ENCODE measurements at regions not wholly inside any gene's neighbourhood (a gene's known extent, or its start where the extent isn't known, plus 50 kb on each side); places are given as distances from the start of the nearest gene placed in this dataset.

DNA sequence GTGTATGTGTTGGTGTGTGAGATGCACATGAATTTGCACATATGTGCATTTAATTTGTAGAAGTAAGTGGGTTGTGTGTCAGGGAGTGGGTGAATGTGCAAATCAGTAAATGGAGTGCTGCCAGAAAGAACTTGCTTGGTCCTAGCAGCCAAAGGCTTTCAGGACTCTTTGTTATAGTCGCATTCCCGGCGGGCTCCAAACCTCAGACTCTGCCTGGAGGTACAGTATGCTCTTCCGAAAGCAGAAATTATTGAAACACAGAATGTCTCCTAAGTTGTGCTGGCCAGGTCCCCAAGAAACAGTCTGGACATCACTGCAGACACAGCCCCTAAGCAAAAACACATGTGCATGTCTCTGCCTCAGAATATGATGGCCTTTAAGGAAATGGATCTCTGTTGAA is 232.4 kb downstream of the INSIG2 start:
- Histone ChIP-seq H3K9ac (ENCODE audit: low read length) (no peak overlapping the region), H3K27me3 (ENCODE audit: insufficient read depth, low read length, poor library complexity) (no peaks in the 10 kb centered on the region), H4K5ac (ENCODE audit: low read length) (no peak overlapping the region), H3K4me1 (ENCODE audit: control insufficient read depth, low read depth, low read length) (peaks cover 10% of the 10 kb centered on the region), H3K4me2 (ENCODE audit: low read length) (no peak overlapping the region), H3K23ac (ENCODE audit: low read length) (no peak overlapping the region), H4K8ac (ENCODE audit: low read depth, low read length) (no peak overlapping the region), H3K4me3 (ENCODE audit: low read length) (no peak overlapping the region), H3K18ac (ENCODE audit: low read length) (no peak overlapping the region), H2BK5ac (ENCODE audit: low read length) (no peak overlapping the region), H3K56ac (ENCODE audit: low read length) (peak overlapping the region; percentile 44), H2BK15ac (replicated peaks; ENCODE audit: low read depth) (no peak overlapping the region), H3K27ac (ENCODE audit: low read depth, low read length) (no peak overlapping the region), H3K79me2 (ENCODE audit: control insufficient read depth, insufficient read depth, low read length) (no peaks in the 10 kb centered on the region), H3K79me1 (ENCODE audit: low read length) (no peaks in the 10 kb centered on the region), H2BK120ac (ENCODE audit: low read depth, low read length) (no peak overlapping the region), H2AK5ac (ENCODE audit: low read length) (peak overlapping the region; percentile 24), H3K36me3 (ENCODE audit: control insufficient read depth, insufficient read depth, low read length) (no peaks in the 10 kb centered on the region), H3K4ac (ENCODE audit: low read depth, low read length) (no peak overlapping the region)
- no CpG with 5 or more reads among the region's 4 CpGs for WGBS (ENCODE audit: extremely low coverage, insufficient coverage, low lambda C conversion rate)
- no peak for DNase-seq

DNA sequence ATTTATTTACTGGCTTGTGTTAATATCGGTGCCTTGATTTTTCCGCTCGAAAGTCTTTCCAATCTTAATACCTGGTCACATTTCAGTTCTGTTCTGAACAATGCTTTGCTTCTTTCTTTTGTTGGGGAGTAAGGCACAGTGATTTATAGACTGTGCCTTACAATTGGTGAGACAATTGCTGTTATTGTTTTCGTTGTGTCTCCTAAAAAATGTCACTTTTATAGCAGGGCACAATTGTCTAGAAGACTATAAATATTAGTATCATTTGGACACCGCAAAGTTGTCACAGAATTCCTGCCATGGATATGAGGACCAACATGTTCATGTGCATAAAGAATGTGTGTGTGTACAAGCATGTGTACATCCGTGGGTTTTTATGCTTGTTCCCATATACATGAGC is 231.9 kb downstream of the INSIG2 start:
- no CpG with 5 or more reads among the region's 6 CpGs for WGBS (ENCODE audit: extremely low coverage, insufficient coverage, low lambda C conversion rate)

DNA sequence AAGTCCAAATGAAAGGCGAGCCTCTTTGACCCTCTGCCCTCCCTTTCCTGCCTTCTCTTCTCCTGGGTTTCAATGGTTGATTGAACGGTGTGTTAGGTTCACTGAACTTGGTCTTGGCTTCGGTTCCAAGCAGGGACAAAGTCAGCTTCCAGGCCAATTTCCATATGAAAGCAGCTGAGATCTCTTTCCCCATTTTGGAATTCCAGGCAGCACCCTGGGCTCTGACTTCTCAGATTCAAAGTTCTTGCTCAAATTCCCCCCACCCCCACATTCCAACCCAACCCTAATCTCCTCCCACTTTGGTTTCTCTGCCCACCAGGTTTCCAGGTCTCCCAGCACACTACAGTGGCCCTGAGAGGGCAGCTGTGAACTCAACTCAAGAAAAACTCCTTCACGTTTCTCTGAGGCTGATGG is 231.0 kb downstream of the INSIG2 start:
- H3K4me1 ChIP-seq (ENCODE audit: control insufficient read depth, low read depth, low read length) = peaks cover 10% of the 10 kb centered on the region
- no peaks in the 10 kb centered on the region for H3K27me3 ChIP-seq (ENCODE audit: insufficient read depth, low read length, poor library complexity)
- H3K27ac ChIP-seq (ENCODE audit: low read depth, low read length) = peak overlapping the region; percentile 4
- H2AK5ac ChIP-seq (ENCODE audit: low read length) = no peak overlapping the region
- no peak overlapping the region for H4K5ac ChIP-seq (ENCODE audit: low read length)
- H3K79me2 ChIP-seq (ENCODE audit: control insufficient read depth, insufficient read depth, low read length) = no peaks in the 10 kb centered on the region
- no peak overlapping the region for H3K23ac ChIP-seq (ENCODE audit: low read length)
- H3K36me3 ChIP-seq (ENCODE audit: control insufficient read depth, insufficient read depth, low read length) = no peaks in the 10 kb centered on the region
- H3K4me2 ChIP-seq (ENCODE audit: low read length) = peak overlapping the region; percentile 11
- no CpG with 5 or more reads among the region's 4 CpGs for WGBS (ENCODE audit: extremely low coverage, insufficient coverage, low lambda C conversion rate)
- H3K4ac ChIP-seq (ENCODE audit: low read depth, low read length) = no peak overlapping the region
- peak overlapping the region; percentile 33 for H3K9ac ChIP-seq (ENCODE audit: low read length)
- no peak overlapping the region for H3K4me3 ChIP-seq (ENCODE audit: low read length)
- H3K18ac ChIP-seq (ENCODE audit: low read length) = no peak overlapping the region
- no peak overlapping the region for H2BK120ac ChIP-seq (ENCODE audit: low read depth, low read length)
- H2BK5ac ChIP-seq (ENCODE audit: low read length) = no peak overlapping the region
- DNase-seq = peak; percentile 96
- H4K8ac ChIP-seq (ENCODE audit: low read depth, low read length) = no peak overlapping the region
- H3K79me1 ChIP-seq (ENCODE audit: low read length) = no peaks in the 10 kb centered on the region
- peak overlapping the region; percentile 77 for H3K56ac ChIP-seq (ENCODE audit: low read length)
- no peak overlapping the region for H2BK15ac ChIP-seq (replicated peaks; ENCODE audit: low read depth)

More for the DNA sequence above, 231.9 kb downstream of the INSIG2 start:
- Histone ChIP-seq H3K18ac (ENCODE audit: low read length) (no peak overlapping the region), H2BK120ac (ENCODE audit: low read depth, low read length) (no peak overlapping the region), H3K23ac (ENCODE audit: low read length) (no peak overlapping the region), H4K8ac (ENCODE audit: low read depth, low read length) (no peak overlapping the region), H3K4me2 (ENCODE audit: low read length) (no peak overlapping the region), H3K79me1 (ENCODE audit: low read length) (no peaks in the 10 kb centered on the region), H2BK15ac (replicated peaks; ENCODE audit: low read depth) (no peak overlapping the region), H3K27ac (ENCODE audit: low read depth, low read length) (no peak overlapping the region), H3K4me3 (ENCODE audit: low read length) (no peak overlapping the region), H3K4me1 (ENCODE audit: control insufficient read depth, low read depth, low read length) (peaks cover 10% of the 10 kb centered on the region), H3K27me3 (ENCODE audit: insufficient read depth, low read length, poor library complexity) (no peaks in the 10 kb centered on the region), H3K4ac (ENCODE audit: low read depth, low read length) (no peak overlapping the region), H3K36me3 (ENCODE audit: control insufficient read depth, insufficient read depth, low read length) (no peaks in the 10 kb centered on the region), H3K9ac (ENCODE audit: low read length) (no peak overlapping the region), H2BK5ac (ENCODE audit: low read length) (no peak overlapping the region), H3K56ac (ENCODE audit: low read length) (peak overlapping the region; percentile 44), H4K5ac (ENCODE audit: low read length) (no peak overlapping the region), H3K79me2 (ENCODE audit: control insufficient read depth, insufficient read depth, low read length) (no peaks in the 10 kb centered on the region), H2AK5ac (ENCODE audit: low read length) (peak overlapping the region; percentile 24)
- DNase-seq = no peak

DNA sequence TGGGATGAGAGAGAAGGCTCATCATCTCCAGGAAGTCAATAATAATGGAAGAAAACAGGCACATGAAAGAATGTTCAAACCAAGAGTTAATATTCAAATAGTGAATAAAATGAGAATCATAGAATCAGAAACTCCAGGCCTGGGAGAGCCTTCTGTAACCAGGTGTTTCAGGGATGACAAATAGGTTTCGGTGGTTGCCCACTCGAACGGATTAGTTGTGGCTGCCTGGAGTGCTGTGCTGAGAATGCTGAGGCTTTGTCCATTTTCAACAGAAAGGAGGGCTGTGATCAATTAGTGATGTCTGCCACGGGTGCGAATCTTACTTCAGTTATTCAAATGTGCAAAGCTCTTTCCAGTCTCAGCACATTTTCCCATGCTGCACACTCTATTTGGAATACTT is 227.3 kb downstream of the INSIG2 start:
- no CpG with 5 or more reads among the region's 5 CpGs for WGBS (ENCODE audit: extremely low coverage, insufficient coverage, low lambda C conversion rate)
- H3K4me2 ChIP-seq (ENCODE audit: low read length) = no peak overlapping the region
- H3K56ac ChIP-seq (ENCODE audit: low read length) = no peak overlapping the region
- no peak overlapping the region for H3K9ac ChIP-seq (ENCODE audit: low read length)
- no peak overlapping the region for H3K4ac ChIP-seq (ENCODE audit: low read depth, low read length)
- no peak overlapping the region for H3K18ac ChIP-seq (ENCODE audit: low read length)
- no peak overlapping the region for H3K4me3 ChIP-seq (ENCODE audit: low read length)
- H2AK5ac ChIP-seq (ENCODE audit: low read length) = no peak overlapping the region
- DNase-seq = no peak
- H3K27me3 ChIP-seq (ENCODE audit: insufficient read depth, low read length, poor library complexity) = no peaks in the 10 kb centered on the region
- peaks cover 10% of the 10 kb centered on the region for H3K4me1 ChIP-seq (ENCODE audit: control insufficient read depth, low read depth, low read length)
- no peaks in the 10 kb centered on the region for H3K79me1 ChIP-seq (ENCODE audit: low read length)
- no peaks in the 10 kb centered on the region for H3K79me2 ChIP-seq (ENCODE audit: control insufficient read depth, insufficient read depth, low read length)
- H2BK5ac ChIP-seq (ENCODE audit: low read length) = no peak overlapping the region
- no peak overlapping the region for H3K27ac ChIP-seq (ENCODE audit: low read depth, low read length)
- no peaks in the 10 kb centered on the region for H3K36me3 ChIP-seq (ENCODE audit: control insufficient read depth, insufficient read depth, low read length)
- no peak overlapping the region for H4K5ac ChIP-seq (ENCODE audit: low read length)
- H2BK15ac ChIP-seq (replicated peaks; ENCODE audit: low read depth) = no peak overlapping the region
- no peak overlapping the region for H2BK120ac ChIP-seq (ENCODE audit: low read depth, low read length)
- no peak overlapping the region for H3K23ac ChIP-seq (ENCODE audit: low read length)
- H4K8ac ChIP-seq (ENCODE audit: low read depth, low read length) = no peak overlapping the region

DNA sequence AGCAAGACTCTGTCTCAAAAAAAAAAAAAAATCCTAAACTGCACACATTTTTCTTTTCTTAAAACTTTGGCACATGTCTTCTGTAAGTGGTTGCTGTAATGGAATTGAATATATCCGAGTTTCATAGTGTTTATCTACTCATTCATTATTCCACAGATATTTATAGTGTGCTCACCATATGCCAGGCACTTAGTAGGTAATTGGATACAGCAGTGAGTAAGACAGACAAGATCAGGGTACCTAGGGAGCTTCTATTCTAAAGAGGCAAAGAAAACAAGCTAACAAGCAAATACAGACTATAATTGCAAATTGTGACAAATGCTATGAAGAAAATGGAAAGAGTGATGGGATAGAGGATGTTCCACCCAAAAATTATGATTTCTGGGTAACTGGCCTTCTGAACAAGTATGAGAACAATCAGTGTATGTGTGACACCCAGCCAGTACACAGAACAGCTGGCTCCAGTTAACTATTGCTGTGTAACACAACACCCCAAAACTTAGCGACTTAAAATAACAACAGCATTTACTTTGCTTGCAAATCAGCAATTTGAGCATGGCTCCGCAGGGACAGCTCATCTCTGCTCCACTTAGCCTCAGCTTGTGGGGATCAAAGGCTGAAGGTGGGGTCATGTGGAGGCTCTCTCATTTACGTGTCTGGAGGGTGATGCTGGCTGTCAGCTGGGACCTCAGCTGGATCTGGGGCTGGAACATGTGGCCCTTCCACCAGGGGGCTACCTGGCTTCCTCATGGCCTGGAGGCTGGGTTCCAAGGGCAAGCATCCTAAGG is 224.9 kb downstream of the INSIG2 start:
- H3K79me2 ChIP-seq (ENCODE audit: control insufficient read depth, insufficient read depth, low read length) = no peaks in the 10 kb centered on the region
- H3K79me1 ChIP-seq (ENCODE audit: low read length) = no peaks in the 10 kb centered on the region
- no peak overlapping the region for H4K8ac ChIP-seq (ENCODE audit: low read depth, low read length)
- no peak overlapping the region for H2BK120ac ChIP-seq (ENCODE audit: low read depth, low read length)
- no peaks in the 10 kb centered on the region for H3K4me1 ChIP-seq (ENCODE audit: control insufficient read depth, low read depth, low read length)
- no peak overlapping the region for H3K4ac ChIP-seq (ENCODE audit: low read depth, low read length)
- peak; percentile 67 for DNase-seq
- no peak overlapping the region for H2AK5ac ChIP-seq (ENCODE audit: low read length)
- H3K4me2 ChIP-seq (ENCODE audit: low read length) = no peak overlapping the region
- no peaks in the 10 kb centered on the region for H3K27me3 ChIP-seq (ENCODE audit: insufficient read depth, low read length, poor library complexity)
- H3K18ac ChIP-seq (ENCODE audit: low read length) = no peak overlapping the region
- no peak overlapping the region for H2BK5ac ChIP-seq (ENCODE audit: low read length)
- no peak overlapping the region for H3K4me3 ChIP-seq (ENCODE audit: low read length)
- no peak overlapping the region for H3K56ac ChIP-seq (ENCODE audit: low read length)
- no peak overlapping the region for H3K27ac ChIP-seq (ENCODE audit: low read depth, low read length)
- H3K23ac ChIP-seq (ENCODE audit: low read length) = no peak overlapping the region
- H2BK15ac ChIP-seq (replicated peaks; ENCODE audit: low read depth) = no peak overlapping the region
- no CpG with 5 or more reads among the region's 4 CpGs for WGBS (ENCODE audit: extremely low coverage, insufficient coverage, low lambda C conversion rate)
- H3K36me3 ChIP-seq (ENCODE audit: control insufficient read depth, insufficient read depth, low read length) = no peaks in the 10 kb centered on the region
- no peak overlapping the region for H4K5ac ChIP-seq (ENCODE audit: low read length)
- no peak overlapping the region for H3K9ac ChIP-seq (ENCODE audit: low read length)
